ENCODE measurements at regions not wholly inside any gene's neighbourhood (a gene's known extent, or its start where the extent isn't known, plus 50 kb on each side); places are given as distances from the start of the nearest gene placed in this dataset.
"Not testable (repeated sequence)": the region's sequence is repeated elsewhere in the genome, so short reads cannot be mapped to it uniquely, and the experiment has no call there.

DNA sequence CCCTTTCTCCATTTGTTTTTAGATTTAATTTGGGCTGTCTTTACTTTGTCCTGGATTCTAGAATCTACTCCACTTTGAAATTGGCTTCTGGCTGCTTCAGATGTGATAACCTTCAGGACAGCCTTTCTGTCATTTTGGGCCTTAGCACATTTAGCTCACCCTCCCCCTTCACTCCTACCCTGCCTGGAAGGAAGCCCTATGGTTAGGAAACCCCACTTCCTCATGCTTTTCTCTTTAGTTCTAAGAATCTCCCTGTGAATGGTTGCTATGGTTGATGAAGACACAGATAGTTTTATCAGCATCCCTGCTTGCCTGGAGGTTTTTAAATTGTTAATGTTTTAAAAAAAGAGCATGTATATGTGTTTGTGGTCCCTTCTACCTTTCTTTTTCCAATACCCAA is 100.7 kb upstream of the PTPN13 start:
- intact Hi-C loops (cut with micrococcal nuclease), result no loop called here
- Mint-ChIP-seq H3K4me3 (no peak overlapping the region), H3K27ac (no peak overlapping the region), H3K9me3 (no peaks in the 10 kb centered on the region), H3K36me3 (ENCODE audit: low read depth) (no peaks in the 10 kb centered on the region), H3K27me3 (no peaks in the 10 kb centered on the region), H3K4me1 (ENCODE audit: low read depth) (peaks cover 13% of the 10 kb centered on the region)

DNA sequence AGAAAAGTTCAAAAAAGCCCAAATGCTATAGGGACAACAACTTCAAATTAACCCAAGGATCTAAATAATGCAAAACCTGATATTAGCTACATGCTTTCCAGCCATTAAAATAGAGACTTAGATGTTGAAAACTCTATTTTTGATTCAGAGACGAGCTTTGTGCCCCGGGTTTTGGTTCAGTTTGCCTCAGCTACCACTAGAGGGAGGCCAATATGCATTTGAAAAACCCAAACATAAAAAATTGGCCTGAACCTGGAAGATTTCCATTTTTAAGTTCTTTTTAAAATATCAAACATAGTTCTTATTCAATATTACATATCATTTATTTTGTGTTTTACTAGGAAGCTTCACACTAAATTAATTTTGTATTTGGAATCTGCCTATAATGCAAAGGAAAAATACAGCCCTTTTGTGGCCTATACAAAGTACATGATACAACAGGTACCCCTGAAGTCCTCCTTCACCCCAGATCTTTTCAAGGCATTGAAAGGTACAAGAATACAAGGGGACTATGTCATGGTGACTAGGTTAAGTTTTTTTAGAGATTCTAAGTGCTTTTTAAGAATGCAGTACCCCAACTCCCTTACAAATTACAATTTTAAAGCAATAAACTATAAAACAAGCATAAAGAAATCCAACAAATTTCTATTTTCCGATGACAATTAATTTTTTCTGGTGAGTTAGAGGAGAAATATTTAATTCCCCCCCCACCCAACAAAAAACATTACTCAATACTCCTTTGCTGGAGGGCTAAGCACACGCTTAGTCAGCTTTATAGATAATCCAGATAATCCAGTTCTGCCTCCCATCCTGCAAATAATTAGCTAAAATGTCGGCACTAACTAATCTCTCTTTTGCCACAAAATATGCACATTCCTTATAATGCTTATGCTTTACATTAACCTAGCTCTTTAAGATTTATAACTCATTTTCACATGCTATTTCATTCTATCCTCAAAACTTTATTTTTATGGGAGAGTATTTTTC is 97.7 kb upstream of the PTPN13 start:
- intact Hi-C loops (cut with micrococcal nuclease), result loop anchor here (1.0 kb wide), 1 partner anchor 398 kb away; no protein-coding TSS in a partner anchor
- H3K27ac Mint-ChIP-seq, result no peak overlapping the region
- no peaks in the 10 kb centered on the region for H3K27me3 Mint-ChIP-seq

DNA sequence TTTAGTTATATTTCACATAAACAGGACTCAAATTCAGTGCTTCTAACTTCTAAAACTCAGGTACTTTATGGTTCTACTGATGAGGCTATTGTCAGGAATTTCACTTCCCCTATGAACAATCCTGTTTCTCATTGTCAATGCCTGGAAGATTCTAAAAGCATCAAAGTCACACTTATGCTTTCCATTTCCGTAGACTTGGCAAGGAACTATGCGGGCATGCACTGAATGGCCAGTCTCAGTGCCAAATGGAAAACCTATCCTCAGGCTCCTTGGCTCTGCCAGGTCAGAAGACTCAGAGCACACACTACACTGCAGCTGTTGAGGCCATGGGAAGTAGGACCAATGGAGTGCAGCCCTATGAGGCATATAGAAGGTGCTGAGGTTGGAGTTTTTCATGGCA is 97.0 kb upstream of the PTPN13 start:
- Mint-ChIP-seq H3K4me3 (no peak overlapping the region), H3K27ac (no peak overlapping the region), H3K36me3 (ENCODE audit: low read depth) (no peaks in the 10 kb centered on the region), H3K27me3 (no peaks in the 10 kb centered on the region), H3K4me1 (ENCODE audit: low read depth) (peaks cover 13% of the 10 kb centered on the region), H3K9me3 (no peaks in the 10 kb centered on the region)
- intact Hi-C loops (cut with micrococcal nuclease), result no loop called here

More for the DNA sequence above, 97.7 kb upstream of the PTPN13 start:
- H3K36me3 Mint-ChIP-seq (ENCODE audit: low read depth), result no peaks in the 10 kb centered on the region
- H3K4me3 Mint-ChIP-seq, result no peak overlapping the region
- H3K9me3 Mint-ChIP-seq, result no peaks in the 10 kb centered on the region
- peaks cover 13% of the 10 kb centered on the region for H3K4me1 Mint-ChIP-seq (ENCODE audit: low read depth)

DNA sequence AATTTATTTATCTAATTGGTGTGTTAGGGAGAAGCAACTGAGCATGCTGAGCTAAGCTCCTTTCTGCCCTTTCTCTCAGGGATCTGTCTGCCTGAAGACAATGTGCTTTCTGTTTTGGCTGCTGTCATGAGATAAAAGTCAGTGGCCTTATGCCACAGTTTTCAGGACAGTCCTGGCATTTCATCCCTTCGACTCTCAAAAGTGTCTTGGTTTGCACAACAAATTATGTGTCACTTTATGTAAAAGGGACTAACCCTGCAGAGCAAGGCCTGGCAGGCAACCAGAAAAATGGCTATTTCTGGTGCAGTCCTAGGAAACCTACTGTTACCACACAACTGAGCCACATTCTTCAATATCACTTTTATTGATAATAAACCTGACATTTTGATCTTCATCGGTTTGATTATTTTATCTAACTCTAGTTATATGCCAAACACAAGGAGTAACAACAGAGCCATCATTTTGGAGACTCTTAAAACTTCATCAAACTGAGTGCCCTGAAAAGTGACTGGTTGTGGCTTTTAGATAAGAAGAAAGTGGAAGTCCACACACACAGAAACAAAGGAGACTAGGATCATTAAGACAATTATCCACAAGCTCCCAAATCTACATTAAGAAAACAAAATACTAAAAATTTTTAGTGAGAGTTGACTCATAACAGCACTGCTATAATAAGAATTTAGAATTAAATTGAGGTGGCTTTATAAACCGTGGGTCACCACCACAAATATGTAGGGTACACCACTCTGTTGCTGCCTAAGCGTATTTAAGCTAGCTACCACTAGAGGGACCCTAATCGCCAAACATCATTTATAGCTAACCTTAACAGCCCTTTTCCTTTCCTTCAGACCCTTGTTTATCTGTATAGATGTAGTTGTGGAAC is 95.9 kb upstream of the PTPN13 start:
- no peaks in the 10 kb centered on the region for H3K36me3 Mint-ChIP-seq (ENCODE audit: low read depth)
- H3K4me1 Mint-ChIP-seq (ENCODE audit: low read depth), result peaks cover 12% of the 10 kb centered on the region

DNA sequence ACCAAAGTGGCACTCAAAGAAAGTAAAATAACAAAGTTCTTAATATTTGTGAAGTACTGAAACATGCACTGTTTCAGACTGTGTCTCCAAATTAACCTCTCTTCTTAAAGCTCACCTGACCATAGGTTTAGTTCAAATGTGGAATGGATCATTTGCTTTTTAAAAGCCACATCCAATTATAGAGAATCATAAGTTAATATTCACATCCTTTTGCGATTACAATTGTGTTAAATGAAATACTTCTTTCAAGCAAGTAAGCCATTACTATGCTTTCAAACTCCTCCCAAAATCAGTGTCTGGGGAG is 95.3 kb upstream of the PTPN13 start:
- H3K4me1 Mint-ChIP-seq (ENCODE audit: low read depth), result peaks cover 6% of the 10 kb centered on the region
- no peak overlapping the region for H3K27ac Mint-ChIP-seq
- H3K27me3 Mint-ChIP-seq, result peaks cover 7% of the 10 kb centered on the region
- H3K9me3 Mint-ChIP-seq, result no peaks in the 10 kb centered on the region
- intact Hi-C loops (cut with micrococcal nuclease), result no loop called here
- H3K4me3 Mint-ChIP-seq, result no peak overlapping the region
- H3K36me3 Mint-ChIP-seq (ENCODE audit: low read depth), result no peaks in the 10 kb centered on the region

More for the DNA sequence above, 95.9 kb upstream of the PTPN13 start:
- Mint-ChIP-seq H3K27ac (no peak overlapping the region), H3K27me3 (peaks cover 6% of the 10 kb centered on the region), H3K9me3 (no peaks in the 10 kb centered on the region), H3K4me3 (no peak overlapping the region)
- intact Hi-C loops (cut with micrococcal nuclease), result no loop called here

DNA sequence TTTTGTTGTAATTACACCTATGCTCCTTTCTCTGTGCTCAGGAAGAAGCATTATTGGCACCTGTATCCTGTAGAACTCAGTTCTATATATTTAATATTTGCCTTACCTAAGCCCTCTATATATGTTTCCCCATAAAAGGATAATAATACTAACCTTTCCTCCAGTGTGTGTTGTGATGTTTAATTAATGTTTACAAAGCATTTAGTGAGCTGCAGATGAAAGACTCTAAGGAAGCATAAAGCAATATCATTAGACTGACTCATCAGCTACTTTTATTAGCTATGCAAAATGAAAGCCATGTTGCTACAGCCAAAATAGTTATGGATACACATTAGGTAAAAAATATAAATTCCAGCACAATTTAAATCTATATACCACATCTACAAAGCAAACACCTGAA is 93.6 kb upstream of the PTPN13 start:
- intact Hi-C loops (cut with micrococcal nuclease), result no loop called here

DNA sequence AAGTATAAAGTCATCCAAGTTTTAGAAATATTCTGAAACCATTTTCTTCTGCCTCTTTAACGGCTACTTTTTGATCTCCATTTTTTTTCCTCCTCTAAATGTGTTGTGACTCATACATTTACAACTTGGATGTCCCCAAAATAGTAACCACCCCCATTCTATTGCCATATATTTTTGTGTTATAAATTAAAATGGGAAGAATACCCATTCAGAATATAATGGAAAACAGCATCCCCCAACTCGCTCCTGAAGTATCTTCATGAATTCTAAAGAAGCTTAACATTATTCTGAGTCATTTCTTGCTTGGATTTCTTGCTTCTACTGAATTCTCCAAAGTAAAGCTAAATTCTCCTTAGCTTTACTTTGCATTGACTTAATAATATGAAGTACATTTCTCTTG is 92.0 kb upstream of the PTPN13 start:
- intact Hi-C loops (cut with micrococcal nuclease), result no loop called here
- no peaks in the 10 kb centered on the region for H3K4me1 Mint-ChIP-seq (ENCODE audit: low read depth)
- peaks cover 7% of the 10 kb centered on the region for H3K27me3 Mint-ChIP-seq
- H3K4me3 Mint-ChIP-seq, result no peak overlapping the region
- H3K36me3 Mint-ChIP-seq (ENCODE audit: low read depth), result no peaks in the 10 kb centered on the region
- H3K9me3 Mint-ChIP-seq, result no peaks in the 10 kb centered on the region
- no peak overlapping the region for H3K27ac Mint-ChIP-seq

More for the DNA sequence above, 93.6 kb upstream of the PTPN13 start:
- Mint-ChIP-seq H3K4me3 (no peak overlapping the region), H3K4me1 (ENCODE audit: low read depth) (no peaks in the 10 kb centered on the region), H3K36me3 (ENCODE audit: low read depth) (no peaks in the 10 kb centered on the region), H3K9me3 (no peaks in the 10 kb centered on the region), H3K27me3 (peaks cover 7% of the 10 kb centered on the region), H3K27ac (no peak overlapping the region)

DNA sequence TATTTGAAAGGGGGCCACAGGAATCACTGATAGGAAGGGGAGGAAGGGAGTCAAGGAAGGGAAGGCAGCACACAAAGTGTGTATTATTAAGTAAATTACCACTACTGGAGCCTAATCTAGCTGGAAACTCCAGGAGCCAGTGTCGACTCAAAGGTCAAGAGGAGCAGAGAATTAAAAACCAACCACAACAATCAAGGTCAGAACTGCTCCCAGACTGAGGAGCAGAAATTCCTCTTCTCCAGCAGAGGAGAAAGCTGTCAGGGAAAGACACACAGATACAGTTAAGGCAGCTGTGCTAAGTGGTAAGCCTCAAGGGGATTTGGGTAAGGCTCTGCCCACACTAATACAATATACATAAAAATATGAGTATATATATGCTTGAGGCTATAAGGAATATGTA is 87.5 kb upstream of the PTPN13 start:
- Mint-ChIP-seq H3K27me3 (peaks cover 7% of the 10 kb centered on the region), H3K9me3 (peaks cover 6% of the 10 kb centered on the region), H3K27ac (no peak overlapping the region), H3K36me3 (ENCODE audit: low read depth) (no peaks in the 10 kb centered on the region), H3K4me1 (ENCODE audit: low read depth) (no peaks in the 10 kb centered on the region), H3K4me3 (no peak overlapping the region)
- intact Hi-C loops (cut with micrococcal nuclease), result no loop called here

DNA sequence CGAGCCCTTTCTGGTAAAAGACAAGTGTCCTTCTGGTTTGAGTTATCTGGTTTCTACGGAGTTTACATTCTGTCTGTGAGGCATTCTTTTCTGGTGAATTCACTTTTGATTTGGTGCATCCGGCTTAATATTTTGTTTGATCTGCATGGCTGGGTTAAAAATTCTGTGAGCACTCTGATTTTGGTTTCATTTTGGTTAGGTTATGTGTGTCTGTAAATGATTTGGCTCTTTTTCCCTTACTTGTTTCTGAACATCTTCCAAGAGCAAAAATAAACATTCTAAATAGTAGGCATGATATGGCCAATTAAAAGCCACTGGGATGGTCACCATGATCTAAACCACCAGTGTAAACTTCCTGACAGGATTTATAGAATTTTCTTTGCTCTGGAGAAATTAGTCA is 85.7 kb upstream of the PTPN13 start:
- Mint-ChIP-seq H3K36me3 (ENCODE audit: low read depth) (no peaks in the 10 kb centered on the region), H3K27ac (no peak overlapping the region), H3K9me3 (peaks cover 10% of the 10 kb centered on the region), H3K4me3 (no peak overlapping the region), H3K4me1 (ENCODE audit: low read depth) (no peaks in the 10 kb centered on the region), H3K27me3 (no peaks in the 10 kb centered on the region)
- intact Hi-C loops (cut with micrococcal nuclease), result no loop called here

DNA sequence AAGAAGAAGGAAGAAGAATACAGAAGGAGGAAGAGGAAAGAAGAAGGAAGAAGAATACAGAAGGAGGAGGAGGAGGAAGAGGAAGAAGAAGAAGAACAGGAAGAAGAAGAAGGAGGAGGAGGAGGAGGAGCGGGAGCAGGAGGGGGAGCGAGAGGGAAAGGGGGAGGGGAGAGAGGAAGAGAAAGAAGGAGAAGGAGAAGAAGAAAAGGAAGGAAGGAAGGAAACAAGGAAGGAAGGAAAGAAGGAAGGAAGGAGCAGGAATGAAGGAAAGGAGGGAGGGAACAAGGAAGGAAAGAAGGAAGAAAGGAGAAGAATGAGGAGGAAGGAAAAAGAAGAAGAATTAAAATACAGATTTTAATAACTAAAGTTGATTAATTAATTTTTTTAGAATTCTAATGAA is 82.5 kb upstream of the PTPN13 start:
- Mint-ChIP-seq H3K4me1 (ENCODE audit: low read depth) (no peaks in the 10 kb centered on the region), H3K27me3 (peaks cover 1% of the 10 kb centered on the region), H3K36me3 (ENCODE audit: low read depth) (no peaks in the 10 kb centered on the region), H3K27ac (no peak overlapping the region), H3K9me3 (peaks cover 10% of the 10 kb centered on the region), H3K4me3 (no peak overlapping the region)
- intact Hi-C loops (cut with micrococcal nuclease), result no loop called here

DNA sequence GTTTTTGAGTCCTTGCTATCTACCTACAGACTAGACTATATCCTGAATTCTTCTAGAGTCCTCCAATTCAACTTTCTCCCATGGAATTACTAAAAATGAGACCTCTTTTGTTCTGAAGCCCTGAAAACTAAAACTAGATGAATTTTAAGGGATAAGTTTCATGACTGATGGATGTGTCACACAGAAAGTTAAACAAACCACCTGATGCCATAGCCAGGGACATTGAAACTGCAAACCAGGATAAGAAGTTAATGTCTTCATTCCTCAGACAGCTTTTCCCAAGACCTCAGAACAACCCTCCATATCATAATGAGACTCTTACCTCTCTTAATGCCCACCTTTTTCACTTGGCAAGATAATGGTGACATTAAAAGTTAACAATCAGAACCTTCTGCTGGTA is 81.5 kb upstream of the PTPN13 start:
- intact Hi-C loops (cut with micrococcal nuclease), result no loop called here
- H3K4me3 Mint-ChIP-seq, result no peak overlapping the region
- no peak overlapping the region for H3K27ac Mint-ChIP-seq
- no peaks in the 10 kb centered on the region for H3K36me3 Mint-ChIP-seq (ENCODE audit: low read depth)
- H3K4me1 Mint-ChIP-seq (ENCODE audit: low read depth), result no peaks in the 10 kb centered on the region
- H3K9me3 Mint-ChIP-seq, result peaks cover 10% of the 10 kb centered on the region
- H3K27me3 Mint-ChIP-seq, result peaks cover 1% of the 10 kb centered on the region

DNA sequence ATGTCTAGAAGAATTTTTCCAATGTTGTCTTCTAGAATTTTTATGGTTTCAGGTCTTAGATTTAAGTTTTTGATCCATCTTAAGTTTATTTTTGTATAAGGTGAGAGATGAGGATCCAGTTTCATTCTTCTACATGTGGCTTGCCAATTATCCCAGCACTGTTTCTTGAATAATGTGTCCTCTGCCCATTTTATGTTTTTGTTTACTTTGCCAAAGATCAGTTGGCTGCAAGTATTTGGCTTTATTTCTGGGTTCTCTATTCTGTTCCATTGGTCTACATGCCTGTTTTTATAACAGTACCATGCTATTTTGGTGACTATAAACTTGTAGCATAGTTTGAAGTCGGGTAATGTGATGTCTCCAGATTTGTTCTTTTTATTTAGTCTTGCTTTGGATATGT is 78.2 kb upstream of the PTPN13 start:
- H3K4me3 Mint-ChIP-seq; H3K36me3 Mint-ChIP-seq (ENCODE audit: low read depth); H3K27ac Mint-ChIP-seq; H3K27me3 Mint-ChIP-seq; intact Hi-C loops (cut with micrococcal nuclease); H3K4me1 Mint-ChIP-seq (ENCODE audit: low read depth): not testable (repeated sequence)
- peaks cover 22% of the 10 kb centered on the region for H3K9me3 Mint-ChIP-seq

DNA sequence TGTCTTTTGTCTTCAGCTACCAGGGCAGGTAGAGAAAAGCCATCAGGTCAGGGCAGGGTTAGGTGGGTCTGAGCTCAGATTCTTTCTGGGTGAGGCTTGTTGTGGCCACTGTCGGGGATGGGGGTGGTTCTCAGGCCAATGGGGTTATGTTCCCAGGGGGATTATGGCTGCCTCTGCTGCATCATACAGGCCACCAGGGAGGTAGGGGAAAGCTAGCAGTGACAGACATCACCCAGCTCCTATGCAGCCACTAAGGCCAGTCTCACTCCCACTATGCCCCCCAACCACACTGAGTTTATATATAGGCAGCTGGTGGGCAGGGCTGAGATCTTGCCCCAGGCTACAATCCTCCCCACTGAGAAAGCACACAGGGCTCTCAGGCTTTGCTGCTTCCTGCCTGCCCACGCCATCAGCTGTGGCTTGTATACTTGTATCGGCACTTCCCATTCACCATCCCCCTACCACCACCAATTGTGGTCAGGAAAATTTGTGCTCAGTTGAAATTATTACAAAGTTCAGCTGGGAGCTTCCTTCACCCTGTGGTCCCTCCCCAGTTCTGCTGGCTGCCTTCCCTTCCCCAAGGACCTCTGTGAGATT is 72.6 kb upstream of the PTPN13 start:
- no peak overlapping the region for H3K4me3 Mint-ChIP-seq
- peaks cover 24% of the 10 kb centered on the region for H3K9me3 Mint-ChIP-seq
- H3K27me3 Mint-ChIP-seq, result no peaks in the 10 kb centered on the region
- H3K27ac Mint-ChIP-seq, result no peak overlapping the region
- intact Hi-C loops (cut with micrococcal nuclease), result no loop called here
- peaks cover 28% of the 10 kb centered on the region for H3K4me1 Mint-ChIP-seq (ENCODE audit: low read depth)
- H3K36me3 Mint-ChIP-seq (ENCODE audit: low read depth), result no peaks in the 10 kb centered on the region

DNA sequence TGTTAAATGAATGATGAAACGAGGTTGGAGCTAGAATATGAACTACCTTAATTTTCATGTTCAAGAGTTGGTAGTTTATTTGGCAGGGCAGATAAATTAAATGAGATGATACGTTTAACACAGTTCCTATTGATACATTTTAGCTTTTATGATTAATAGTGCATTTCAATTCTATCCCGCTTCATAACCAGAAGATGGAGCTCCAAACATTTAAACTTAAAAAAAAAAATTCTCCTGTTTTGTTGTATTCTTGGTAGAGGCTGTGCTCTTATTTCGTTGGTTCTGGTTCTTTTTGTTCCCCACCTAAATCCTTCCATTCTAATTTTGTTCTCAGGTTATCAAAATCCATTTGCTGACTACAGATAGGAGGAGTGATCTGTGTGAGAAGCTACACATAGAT is 71.8 kb upstream of the PTPN13 start:
- intact Hi-C loops (cut with micrococcal nuclease), result no loop called here
- Mint-ChIP-seq H3K9me3 (peaks cover 24% of the 10 kb centered on the region), H3K36me3 (ENCODE audit: low read depth) (no peaks in the 10 kb centered on the region), H3K27me3 (no peaks in the 10 kb centered on the region), H3K27ac (no peak overlapping the region), H3K4me3 (no peak overlapping the region), H3K4me1 (ENCODE audit: low read depth) (peaks cover 28% of the 10 kb centered on the region)

Data from dendritic cell treated with granulocyte-macrophage colony-stimulating factor and Interleukin-4, amounts not matched to agents 40 ng/mL and 50 ng/mL, for 4 days (primary cell).